Prostate gland (tissue), 2 donors: ENCODE measurements at regions not wholly inside any gene's neighbourhood (a gene's known extent, or its start where the extent isn't known, plus 50 kb on each side); places are given as distances from the start of the nearest gene placed in this dataset.

Experiments used
- POLR2A ChIP-seq: fragments of 450-650 bp; IDR thresholded peaks from one replicate; pipeline ENCODE4 v1.6.1; 2016; ENCODE audit warnings: antibody characterized with exemption, mild to moderate bottlenecking
- POLR2AphosphoS5 ChIP-seq: sonication (generic); formaldehyde crosslinking; IDR thresholded peaks from one replicate; pipeline ENCODE4 v1.6.1; 2017; ENCODE audit warnings: antibody characterized with exemption
- TF ChIP-seq, protein P1 (sequence below), 4 experiments: fragments of 200-600 bp in 2 of 4; fragments of 450-650 bp in 2 of 4; sonication (generic) in 2 of 4; IDR thresholded peaks; 1 replicate in 3 of 4; 2 replicates in 1 of 4; pipeline ENCODE4 v1.5.1; 2016 to 2019; ENCODE audit warnings: antibody characterized with exemption in 4 of 4, mild to moderate bottlenecking in 2 of 4, moderate library complexity in 2 of 4

GRCh38 chr12:90897986-90898385, 57.0 kb downstream of the CCER1 start:
- TF ChIP-seq, protein P1, sequence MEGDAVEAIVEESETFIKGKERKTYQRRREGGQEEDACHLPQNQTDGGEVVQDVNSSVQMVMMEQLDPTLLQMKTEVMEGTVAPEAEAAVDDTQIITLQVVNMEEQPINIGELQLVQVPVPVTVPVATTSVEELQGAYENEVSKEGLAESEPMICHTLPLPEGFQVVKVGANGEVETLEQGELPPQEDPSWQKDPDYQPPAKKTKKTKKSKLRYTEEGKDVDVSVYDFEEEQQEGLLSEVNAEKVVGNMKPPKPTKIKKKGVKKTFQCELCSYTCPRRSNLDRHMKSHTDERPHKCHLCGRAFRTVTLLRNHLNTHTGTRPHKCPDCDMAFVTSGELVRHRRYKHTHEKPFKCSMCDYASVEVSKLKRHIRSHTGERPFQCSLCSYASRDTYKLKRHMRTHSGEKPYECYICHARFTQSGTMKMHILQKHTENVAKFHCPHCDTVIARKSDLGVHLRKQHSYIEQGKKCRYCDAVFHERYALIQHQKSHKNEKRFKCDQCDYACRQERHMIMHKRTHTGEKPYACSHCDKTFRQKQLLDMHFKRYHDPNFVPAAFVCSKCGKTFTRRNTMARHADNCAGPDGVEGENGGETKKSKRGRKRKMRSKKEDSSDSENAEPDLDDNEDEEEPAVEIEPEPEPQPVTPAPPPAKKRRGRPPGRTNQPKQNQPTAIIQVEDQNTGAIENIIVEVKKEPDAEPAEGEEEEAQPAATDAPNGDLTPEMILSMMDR (IDR thresholded peaks at IDR 0.05): no peak
- TF ChIP-seq POLR2AphosphoS5 (no peak), POLR2A (no peak)
